ENCODE measurements at regions not wholly inside any gene's neighbourhood (a gene's known extent, or its start where the extent isn't known, plus 50 kb on each side); places are given as distances from the start of the nearest gene placed in this dataset.

- no peak for TF ChIP-seq POLR2A (IDR thresholded peaks at IDR 0.05)
- TF ChIP-seq CTCF (IDR thresholded peaks at IDR 0.05), result no peak
Observed at GRCh38 chr5:77156379-77156778, 54.1 kb upstream of the PDE8B start.
